Suprapubic skin (tissue), 4 donors: ENCODE measurements at regions not wholly inside any gene's neighbourhood (a gene's known extent, or its start where the extent isn't known, plus 50 kb on each side); places are given as distances from the start of the nearest gene placed in this dataset.

ENCODE experiments used
- DNase-seq, 2 donors: peaks; one replicate each; pipeline ENCODE4 v3.0.0-alpha.2; 2019; ENCODE audit warnings: low spot score in 2 of 2
- H3K27ac ChIP-seq: fragments of 200-600 bp; sonication (generic); one replicate; pipeline ENCODE4 v1.5.1; 2019
- H3K27me3 ChIP-seq: fragments of 200-600 bp; sonication (generic); one replicate; pipeline ENCODE4 v1.5.1; 2019
- H3K36me3 ChIP-seq: fragments of 200-600 bp; sonication (generic); one replicate; pipeline ENCODE4 v1.5.1; 2019
- H3K4me1 ChIP-seq: fragments of 200-600 bp; sonication (generic); one replicate; pipeline ENCODE4 v1.5.1; 2019
- H3K4me3 ChIP-seq: fragments of 200-600 bp; sonication (generic); one replicate; pipeline ENCODE4 v1.5.1; 2019; ENCODE audit warnings: mild to moderate bottlenecking
- H3K9me3 ChIP-seq: fragments of 200-600 bp; sonication (generic); one replicate; pipeline ENCODE4 v1.5.1; 2019
- CTCF ChIP-seq, 2 donors: fragments of 200-600 bp in 1 of 2; fragments of 450-650 bp in 1 of 2; sonication (generic) in 1 of 2; IDR thresholded peaks; one replicate each; pipeline ENCODE4 v1.5.1; 2016 to 2019; ENCODE audit warnings: antibody characterized with exemption in 2 of 2, mild to moderate bottlenecking in 1 of 2, moderate library complexity in 1 of 2
- EP300 ChIP-seq: sonication (generic); formaldehyde crosslinking; IDR thresholded peaks from one replicate; pipeline ENCODE4 v1.6.1; 2017; ENCODE audit warnings: antibody characterized with exemption
- POLR2A ChIP-seq, 2 donors: fragments of 450-650 bp; IDR thresholded peaks; one replicate each; pipeline ENCODE4 v1.6.1; 2017; ENCODE audit warnings: antibody characterized with exemption in 2 of 2, mild to moderate bottlenecking in 2 of 2, moderate library complexity in 2 of 2
- POLR2AphosphoS5 ChIP-seq, 3 donors: sonication (generic); formaldehyde crosslinking; IDR thresholded peaks; one replicate each; pipeline ENCODE4 v1.6.1; 2017; ENCODE audit warnings: antibody characterized with exemption in 3 of 3
- WGBS: methylation state at CpG from one replicate; pipeline ENCODE4 v1.1.5; 2018; 5-methylcytosine and 5-hydroxymethylcytosine counted together

DNA sequence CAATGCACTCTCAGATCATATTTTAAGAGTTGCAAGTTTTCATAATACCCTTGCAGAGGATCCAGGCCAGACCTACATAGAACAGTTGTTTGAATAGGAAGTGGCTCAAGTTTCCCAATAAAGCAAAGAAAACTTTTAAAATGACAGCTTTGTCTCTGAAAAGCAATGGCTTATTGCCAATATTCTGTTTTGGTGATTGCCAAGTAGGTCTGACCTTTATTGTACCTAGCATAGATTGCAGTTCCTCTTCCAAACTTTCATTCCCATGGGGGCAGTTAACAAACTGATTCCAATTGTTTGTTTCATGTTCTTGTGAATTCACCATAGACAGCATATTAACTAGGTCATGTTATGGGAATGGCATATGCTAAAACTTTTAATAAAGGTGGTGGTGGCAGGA, 664.6 kb upstream of the CA10 start:
- TF ChIP-seq POLR2A (IDR thresholded peaks at IDR 0.05) (no peak), CTCF (IDR thresholded peaks at IDR 0.05) (no peak), POLR2AphosphoS5 (IDR thresholded peaks at IDR 0.05) (no peak), EP300 (no peak)
- H3K9me3 ChIP-seq = no peaks in the 10 kb centered on the region
- H3K4me3 ChIP-seq = no peak overlapping the region
- H3K27ac ChIP-seq = no peak overlapping the region
- H3K36me3 ChIP-seq = no peaks in the 10 kb centered on the region
- no peak for DNase-seq
- H3K27me3 ChIP-seq = no peaks in the 10 kb centered on the region
- H3K4me1 ChIP-seq = no peaks in the 10 kb centered on the region

DNA sequence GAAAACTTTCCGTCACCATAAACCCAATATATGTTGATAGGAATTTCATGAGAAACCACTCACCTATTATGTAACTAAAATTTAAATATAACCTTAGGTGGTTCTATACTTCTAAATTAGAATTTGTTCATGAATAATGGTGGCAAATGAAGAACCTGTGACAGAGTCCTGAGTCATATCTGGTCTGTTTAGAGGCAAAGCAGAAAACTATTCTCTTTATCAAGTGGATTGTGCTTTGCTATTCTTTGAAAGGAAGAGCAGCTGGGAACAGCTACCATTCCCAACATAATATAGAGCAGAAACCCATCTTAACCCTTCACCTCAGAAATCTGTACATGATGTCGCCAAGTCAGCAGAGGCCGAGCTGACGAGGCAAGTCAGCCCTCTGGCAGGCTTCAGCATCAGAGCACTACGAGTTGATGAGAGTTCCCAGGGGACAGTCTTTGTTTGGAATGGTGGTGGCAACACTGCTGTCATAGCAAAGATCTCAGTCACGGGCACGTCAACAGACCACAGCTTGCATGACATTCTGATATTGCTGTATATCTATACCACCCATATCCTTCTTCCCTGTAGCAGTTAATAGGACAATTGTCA, 631.9 kb upstream of the CA10 start:
- TF ChIP-seq EP300 (no peak), CTCF (IDR thresholded peaks at IDR 0.05) (no peak), POLR2A (IDR thresholded peaks at IDR 0.05) (no peak), POLR2AphosphoS5 (IDR thresholded peaks at IDR 0.05) (no peak)
- H3K27me3 ChIP-seq = no peaks in the 10 kb centered on the region
- DNase-seq = no peak
- 80% methylated on average over 7 of the region's 7 CpGs for WGBS
- no peaks in the 10 kb centered on the region for H3K9me3 ChIP-seq
- no peaks in the 10 kb centered on the region for H3K4me1 ChIP-seq
- no peak overlapping the region for H3K4me3 ChIP-seq
- H3K27ac ChIP-seq = no peak overlapping the region
- H3K36me3 ChIP-seq = no peaks in the 10 kb centered on the region

- Histone ChIP-seq H3K4me1 (no peaks in the 10 kb centered on the region), H3K27ac (no peak overlapping the region), H3K36me3 (no peaks in the 10 kb centered on the region), H3K4me3 (no peak overlapping the region), H3K27me3 (no peaks in the 10 kb centered on the region), H3K9me3 (no peaks in the 10 kb centered on the region)
- WGBS = 45% methylated on average over 3 of the region's 3 CpGs
- no peak for DNase-seq
- no peak for TF ChIP-seq POLR2A (IDR thresholded peaks at IDR 0.05)
- no peak for TF ChIP-seq CTCF (IDR thresholded peaks at IDR 0.05)
- no peak for TF ChIP-seq EP300
- TF ChIP-seq POLR2AphosphoS5 (IDR thresholded peaks at IDR 0.05) = no peak
Observed at GRCh38 chr17:52789829-52790228, 631.3 kb upstream of the CA10 start.

GRCh38 chr17:52776234-52776633, 617.7 kb upstream of the CA10 start:
- no peak for TF ChIP-seq POLR2A (IDR thresholded peaks at IDR 0.05)
- TF ChIP-seq CTCF (IDR thresholded peaks at IDR 0.05) = no peak
- no peak for TF ChIP-seq POLR2AphosphoS5 (IDR thresholded peaks at IDR 0.05)
- no peak for TF ChIP-seq EP300
- H3K9me3 ChIP-seq = no peaks in the 10 kb centered on the region
- no peak overlapping the region for H3K4me3 ChIP-seq
- DNase-seq = no peak
- H3K27me3 ChIP-seq = no peaks in the 10 kb centered on the region
- H3K4me1 ChIP-seq = no peaks in the 10 kb centered on the region
- 29% methylated on average over 4 of the region's 4 CpGs for WGBS
- H3K36me3 ChIP-seq = no peaks in the 10 kb centered on the region
- no peak overlapping the region for H3K27ac ChIP-seq

DNA sequence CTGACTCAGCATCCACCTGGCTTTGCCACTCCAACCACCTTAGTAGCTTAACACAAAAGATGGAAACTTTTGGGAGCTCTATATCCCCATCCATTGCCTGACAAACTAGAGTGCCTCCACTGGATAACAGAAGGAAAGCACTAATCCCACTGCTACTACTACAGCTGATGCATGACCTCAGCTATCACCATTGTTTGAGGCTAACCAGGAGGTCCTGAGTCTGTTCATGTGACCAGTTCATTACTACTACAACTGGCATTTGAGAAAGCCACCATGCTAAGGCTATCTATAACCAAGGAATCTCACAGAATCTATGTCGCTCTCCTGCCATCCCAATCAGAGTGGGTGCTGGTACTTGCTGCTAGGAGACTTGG, 604.3 kb upstream of the CA10 start:
- no peak overlapping the region for H3K27ac ChIP-seq
- H3K36me3 ChIP-seq = no peaks in the 10 kb centered on the region
- H3K4me1 ChIP-seq = no peaks in the 10 kb centered on the region
- WGBS = 100% methylated on average over 1 of the region's 1 CpG
- no peak for DNase-seq
- TF ChIP-seq POLR2AphosphoS5 (IDR thresholded peaks at IDR 0.05) (no peak), EP300 (no peak), CTCF (IDR thresholded peaks at IDR 0.05) (no peak), POLR2A (IDR thresholded peaks at IDR 0.05) (no peak)
- no peaks in the 10 kb centered on the region for H3K9me3 ChIP-seq
- no peaks in the 10 kb centered on the region for H3K27me3 ChIP-seq
- no peak overlapping the region for H3K4me3 ChIP-seq
